ENCODE measurements at regions not wholly inside any gene's neighbourhood (a gene's known extent, or its start where the extent isn't known, plus 50 kb on each side); places are given as distances from the start of the nearest gene placed in this dataset.

- DNase-seq (ENCODE audit: low read depth): no peak
Observed at GRCh38 chr4:11596989-11597388, 168.3 kb upstream of the HS3ST1 start.

- DNase-seq (ENCODE audit: low read depth): no peak
Observed at GRCh38 chr4:11593576-11594116, 165.0 kb upstream of the HS3ST1 start.

GRCh38 chr4:11592276-11592675 is 163.6 kb upstream of the HS3ST1 start:
- DNase-seq (ENCODE audit: low read depth): no peak

DNA sequence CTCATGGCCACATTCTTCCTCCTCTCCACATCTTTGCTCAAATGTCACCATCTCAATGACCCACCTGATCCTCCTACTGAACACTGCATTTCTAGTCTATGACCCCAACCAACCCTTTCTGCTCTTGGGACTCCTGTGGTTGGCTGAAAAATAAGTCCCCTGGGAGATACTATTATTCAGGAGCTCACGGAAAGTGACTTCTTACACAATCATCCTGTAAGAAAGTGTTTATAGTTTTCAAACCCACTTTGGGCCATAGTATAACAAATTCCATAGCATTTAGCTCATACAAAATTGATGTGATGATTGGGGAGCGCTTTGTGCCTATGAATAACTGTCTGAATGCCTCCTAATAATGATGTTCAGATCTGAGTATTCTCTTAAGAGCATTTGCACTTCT is 161.4 kb upstream of the HS3ST1 start:
- no peak for DNase-seq (ENCODE audit: low read depth)

DNA sequence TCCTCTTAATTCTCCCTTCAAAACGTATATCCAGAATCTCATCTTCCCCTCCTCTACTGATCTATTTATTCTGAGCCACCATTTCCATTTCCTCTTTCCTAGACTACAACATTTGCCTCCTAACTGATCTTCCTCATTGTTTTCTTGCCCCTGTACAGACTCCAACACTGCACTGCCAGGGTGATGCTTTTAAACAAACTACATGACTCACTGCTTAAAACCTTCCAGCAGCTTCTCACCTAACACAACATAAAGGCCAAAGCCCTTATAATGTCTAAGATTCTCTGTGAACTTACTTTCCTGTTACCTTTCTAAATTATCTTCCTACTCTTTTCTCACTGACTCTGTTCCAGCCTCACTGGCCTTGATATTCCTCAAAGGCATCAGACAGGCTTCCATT is 161.0 kb upstream of the HS3ST1 start:
- DNase-seq (ENCODE audit: low read depth): no peak

GRCh38 chr4:11587797-11588196 is 159.1 kb upstream of the HS3ST1 start:
- no peak for DNase-seq (ENCODE audit: low read depth)

DNA sequence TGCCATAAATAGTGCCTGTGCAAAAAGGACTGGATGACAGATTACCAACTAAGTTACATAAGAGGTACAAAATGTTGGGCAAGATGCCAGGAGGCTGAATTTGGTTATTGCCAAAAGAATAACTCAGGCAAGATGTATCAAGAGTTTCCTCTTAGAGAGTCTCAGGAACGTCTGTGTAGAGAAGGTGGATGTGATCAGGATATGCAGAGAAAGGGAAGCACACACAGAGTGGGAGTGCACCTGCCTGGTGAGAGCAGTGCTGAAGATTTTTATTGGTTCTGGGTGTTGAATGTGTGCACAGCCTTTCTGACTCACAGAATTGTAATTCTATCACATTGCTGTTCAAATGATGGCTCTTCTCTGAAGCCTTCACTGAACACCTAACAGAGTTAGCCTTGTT is 156.8 kb upstream of the HS3ST1 start:
- no peak for DNase-seq (ENCODE audit: low read depth)

- DNase-seq (ENCODE audit: low read depth): no peak
Observed at GRCh38 chr4:11568511-11568910, 139.8 kb upstream of the HS3ST1 start.

- no peak for DNase-seq (ENCODE audit: low read depth)
Observed at GRCh38 chr4:11566444-11567022, 137.8 kb upstream of the HS3ST1 start.

DNA sequence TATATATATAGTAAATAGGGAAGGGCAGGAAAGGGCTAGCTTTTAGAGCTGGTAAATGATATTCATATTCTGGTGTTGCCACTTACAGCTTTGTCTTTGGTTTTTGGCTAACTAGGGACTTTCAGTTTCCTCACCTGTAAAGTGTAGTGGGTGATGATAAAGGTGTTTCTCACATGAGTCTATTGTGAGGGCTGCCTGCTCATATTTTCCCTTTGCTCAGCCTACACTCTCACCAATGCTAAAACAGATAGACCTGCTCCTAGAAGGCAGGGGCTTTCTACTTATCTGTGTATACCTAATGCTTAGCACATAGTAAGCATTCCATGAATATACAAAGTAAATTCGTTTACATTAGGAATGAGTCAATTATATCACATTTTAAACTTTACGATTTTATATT is 137.2 kb upstream of the HS3ST1 start:
- no peak for DNase-seq (ENCODE audit: low read depth)

- no peak for DNase-seq (ENCODE audit: low read depth)
Observed at GRCh38 chr4:11565213-11565612, 136.5 kb upstream of the HS3ST1 start.

GRCh38 chr4:11564021-11564420 is 135.3 kb upstream of the HS3ST1 start:
- DNase-seq (ENCODE audit: low read depth): no peak

GRCh38 chr4:11549525-11549924 is 120.8 kb upstream of the HS3ST1 start:
- no peak for DNase-seq (ENCODE audit: low read depth)

- no peak for DNase-seq (ENCODE audit: low read depth)
Observed at GRCh38 chr4:11548597-11549082, 119.9 kb upstream of the HS3ST1 start.

GRCh38 chr4:11546391-11547175 is 117.9 kb upstream of the HS3ST1 start:
- no peak for DNase-seq (ENCODE audit: low read depth)

DNA sequence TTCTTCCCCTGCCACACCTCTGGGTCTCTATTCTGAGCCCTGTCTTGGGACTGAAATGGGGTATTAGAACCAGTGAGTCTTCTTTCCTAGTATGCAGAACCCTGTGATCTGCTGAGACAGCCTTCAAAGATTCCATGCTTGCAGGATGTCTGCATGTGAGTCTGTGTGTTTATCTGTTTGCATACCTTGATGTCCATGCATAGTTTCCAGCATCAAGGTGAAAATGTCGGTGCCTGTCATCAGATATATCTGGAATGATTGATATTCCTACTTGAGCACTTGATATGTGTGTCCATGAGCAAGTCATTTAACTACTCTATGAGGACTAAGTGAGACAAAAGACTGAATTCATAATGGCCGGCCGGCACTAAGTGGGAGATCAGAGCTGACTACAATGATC is 117.0 kb upstream of the HS3ST1 start:
- DNase-seq (ENCODE audit: low read depth): no peak

DNA sequence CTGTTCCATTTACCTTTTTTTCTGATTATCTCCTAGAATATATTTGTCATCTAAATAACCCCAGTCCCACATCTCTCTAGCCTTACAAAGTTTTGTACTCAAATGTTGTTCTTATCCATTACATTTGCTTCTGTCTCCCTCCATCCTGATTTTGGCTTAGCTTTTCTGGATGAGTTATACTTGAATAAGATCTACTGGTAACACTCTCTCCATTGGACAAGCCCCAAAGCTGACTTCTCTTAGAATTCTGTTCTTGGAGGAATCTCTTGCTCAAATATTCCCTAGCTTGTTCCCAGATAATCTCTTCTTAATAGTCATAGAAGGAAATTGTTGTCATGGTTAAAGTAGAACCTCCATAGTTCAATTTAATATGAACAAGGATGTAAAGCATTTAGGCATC is 115.5 kb upstream of the HS3ST1 start:
- no peak for DNase-seq (ENCODE audit: low read depth)

DNA sequence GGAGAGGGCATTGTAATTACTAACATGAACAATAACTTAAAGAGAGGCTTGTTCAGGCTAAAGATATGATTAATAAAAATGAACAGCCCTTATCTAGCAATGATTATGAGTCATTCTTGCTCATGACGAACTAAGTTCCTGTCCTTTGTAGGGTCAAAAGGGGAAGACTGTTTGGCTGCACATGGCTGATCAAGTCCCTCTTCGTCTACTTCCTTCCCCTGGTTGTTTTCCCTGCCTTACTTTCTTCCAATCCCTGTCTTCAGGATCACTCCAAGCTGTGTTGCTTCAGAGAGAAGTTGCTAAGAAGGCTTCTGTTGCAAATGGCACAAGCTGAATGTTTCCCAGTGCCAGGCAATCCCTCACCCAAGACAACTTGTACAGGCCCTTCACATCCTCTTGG is 115.0 kb upstream of the HS3ST1 start:
- peak; percentile 16 for DNase-seq (ENCODE audit: low read depth)

DNA sequence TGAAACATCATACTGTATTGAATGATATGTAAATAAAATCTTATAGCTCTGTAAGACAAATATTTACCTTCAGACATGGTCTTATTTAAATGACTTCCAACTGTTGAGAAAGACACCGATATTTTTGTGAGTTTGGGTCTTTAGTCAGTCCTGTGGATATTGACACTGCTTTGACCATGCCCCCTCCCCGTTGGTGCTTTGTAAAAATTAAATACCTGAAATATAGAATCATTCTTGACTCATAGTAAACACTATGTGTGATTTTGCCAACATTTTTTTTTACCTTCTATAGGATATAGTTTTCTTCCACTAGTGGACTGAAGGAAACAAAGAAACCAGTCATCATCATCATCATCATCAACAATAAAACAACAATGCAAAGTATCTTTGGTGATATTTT is 114.3 kb upstream of the HS3ST1 start:
- DNase-seq (ENCODE audit: low read depth): no peak

GRCh38 chr4:11537846-11538245 is 109.2 kb upstream of the HS3ST1 start:
- DNase-seq (ENCODE audit: low read depth): no peak

GRCh38 chr4:11535333-11535732 is 106.6 kb upstream of the HS3ST1 start:
- DNase-seq (ENCODE audit: low read depth): no peak

DNA sequence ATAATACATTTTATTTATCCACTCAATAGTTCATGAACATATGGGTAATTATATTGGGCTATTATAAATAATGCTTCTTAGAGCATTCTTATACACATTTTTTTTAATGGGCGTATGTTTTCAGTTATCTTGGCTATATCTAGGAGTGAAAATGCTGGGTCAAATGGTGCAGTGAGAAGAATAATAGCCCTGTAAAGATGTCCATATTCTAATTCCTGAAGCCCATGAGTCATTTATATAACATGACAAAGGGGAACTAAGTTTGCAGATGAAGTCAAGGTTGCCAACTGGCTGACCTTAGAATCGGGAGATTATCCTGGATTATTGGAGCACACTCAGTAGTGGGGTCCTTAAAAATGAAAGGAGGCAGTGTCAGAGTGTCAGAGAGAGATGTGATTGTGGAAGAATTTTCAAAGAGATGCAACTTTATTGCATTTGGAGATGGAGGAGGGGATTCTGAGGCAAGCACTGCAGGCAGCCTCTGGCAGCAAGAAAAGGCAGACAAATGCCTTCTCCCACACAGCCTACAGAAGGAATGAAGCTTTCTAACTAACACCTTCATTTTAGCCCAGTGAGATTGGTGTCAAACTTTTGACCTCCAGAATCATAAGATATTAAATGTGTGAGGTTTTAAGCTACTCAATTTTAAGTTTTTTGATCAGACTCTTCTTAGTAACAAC is 106.1 kb upstream of the HS3ST1 start:
- no peak for DNase-seq (ENCODE audit: low read depth)

DNA sequence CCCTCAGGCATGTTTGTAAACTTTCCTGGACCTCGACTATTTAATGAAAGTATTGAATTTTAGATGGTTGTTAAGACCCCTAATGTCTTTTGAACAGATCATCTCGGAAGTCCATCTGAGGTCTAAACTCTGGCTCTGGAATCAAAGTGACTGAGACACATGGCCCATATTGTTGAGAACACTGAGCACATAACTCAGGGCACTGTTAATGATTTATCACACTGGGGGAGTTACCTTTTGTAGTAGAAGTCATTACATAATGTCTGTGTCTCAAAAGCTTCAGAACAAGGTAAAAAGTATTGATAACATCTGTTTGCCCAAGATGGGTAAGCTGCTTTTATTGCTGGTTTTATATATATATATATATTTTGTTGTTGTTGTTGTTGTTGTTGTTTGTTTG is 103.4 kb upstream of the HS3ST1 start:
- DNase-seq (ENCODE audit: low read depth): no peak
